Hepatic stellate cell (primary cell): ENCODE measurements at regions not wholly inside any gene's neighbourhood (a gene's known extent, or its start where the extent isn't known, plus 50 kb on each side); places are given as distances from the start of the nearest gene placed in this dataset.

Experiments
- DNase-seq: peaks from one replicate; pipeline ENCODE4 v3.0.0; 2011; ENCODE audit warnings: low spot score

DNA sequence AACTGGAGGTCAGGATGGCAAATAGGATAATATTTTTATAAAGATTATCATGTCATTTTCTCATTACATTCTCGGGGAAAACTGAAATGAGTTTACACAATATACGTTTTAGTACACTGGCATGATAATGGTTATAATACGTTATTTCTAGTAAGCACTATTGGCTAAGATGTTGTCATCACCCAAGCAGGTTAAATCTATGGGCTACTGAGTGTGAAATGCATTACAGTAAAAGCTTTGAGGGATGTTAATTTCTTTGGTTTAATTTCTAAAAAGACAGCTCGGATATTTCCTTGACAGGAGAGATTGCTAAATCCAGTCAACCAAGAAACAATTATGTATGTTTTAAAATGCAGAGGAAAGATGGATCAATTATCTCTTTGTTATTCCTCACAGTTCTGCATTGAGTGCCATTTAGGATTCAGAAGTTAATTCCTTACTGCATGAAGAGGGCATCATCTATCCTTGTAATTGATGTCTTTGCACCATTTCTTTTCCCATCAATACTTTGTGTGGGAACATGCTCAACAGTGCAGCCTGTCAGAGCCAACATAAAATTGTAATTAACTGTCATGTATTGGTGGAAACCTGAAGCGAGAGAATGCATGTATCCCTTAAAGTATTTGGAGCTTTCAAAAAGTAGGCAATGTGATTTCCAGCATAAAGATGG lies 222.4 kb upstream of the ZP4 start:
- DNase-seq: no peak

DNA sequence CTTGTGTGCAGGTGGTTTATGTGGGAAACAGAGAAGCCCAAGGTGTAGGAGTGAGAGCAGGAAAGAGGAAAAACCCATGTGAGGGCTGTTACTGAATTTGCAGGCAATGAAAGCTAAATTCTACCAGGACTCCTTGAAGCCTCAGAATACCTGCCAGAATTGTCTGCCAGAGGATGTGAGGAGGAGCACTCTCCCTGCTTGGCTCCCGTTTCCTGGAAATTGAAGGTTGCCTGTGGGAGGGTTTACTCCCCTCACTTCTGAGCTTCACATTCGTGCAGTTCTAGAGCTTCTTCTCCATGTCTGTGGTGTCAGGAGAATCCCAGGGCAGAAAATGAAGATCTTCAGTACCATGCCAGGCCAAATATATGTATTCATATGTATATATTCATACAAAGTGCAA lies 220.8 kb upstream of the ZP4 start:
- DNase-seq: no peak

DNA sequence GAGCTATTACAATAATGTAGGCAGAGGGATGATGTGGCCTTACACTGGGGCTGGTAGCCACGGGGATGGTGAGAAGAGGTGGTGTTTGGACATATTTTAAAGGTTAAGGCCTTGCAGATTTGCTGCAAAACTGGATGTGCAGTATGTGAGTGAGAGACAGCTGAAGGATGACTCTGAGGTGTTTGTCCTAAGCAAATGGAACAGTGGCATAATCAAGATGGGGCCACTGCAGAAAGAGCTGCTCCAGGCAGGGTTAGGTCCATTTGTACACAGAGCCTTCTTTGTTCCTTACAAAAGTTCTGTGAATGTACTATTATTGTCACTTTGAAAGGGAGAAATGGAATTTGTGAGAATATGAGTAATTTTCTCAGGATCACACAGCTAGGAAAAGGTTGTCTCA lies 220.4 kb upstream of the ZP4 start:
- no peak for DNase-seq

DNA sequence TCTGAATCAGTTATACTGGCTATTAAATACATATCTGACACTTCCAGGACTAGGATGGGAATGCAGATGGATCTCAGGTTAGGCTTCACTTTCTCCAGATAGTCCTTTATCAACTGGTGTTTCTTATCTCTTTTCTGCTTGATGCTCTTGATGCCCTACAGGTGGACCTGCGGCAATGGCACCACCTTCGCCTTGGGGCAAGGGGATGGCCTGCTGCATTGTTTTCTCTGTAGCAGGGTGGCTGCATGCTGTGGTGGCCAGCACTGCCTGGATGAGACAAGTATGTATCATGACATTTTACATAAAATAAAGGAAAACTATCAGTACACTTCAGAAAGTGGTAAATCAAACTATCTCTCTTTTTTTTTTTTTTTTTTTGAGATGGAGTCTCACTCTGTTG lies 217.7 kb upstream of the ZP4 start:
- no peak for DNase-seq

DNA sequence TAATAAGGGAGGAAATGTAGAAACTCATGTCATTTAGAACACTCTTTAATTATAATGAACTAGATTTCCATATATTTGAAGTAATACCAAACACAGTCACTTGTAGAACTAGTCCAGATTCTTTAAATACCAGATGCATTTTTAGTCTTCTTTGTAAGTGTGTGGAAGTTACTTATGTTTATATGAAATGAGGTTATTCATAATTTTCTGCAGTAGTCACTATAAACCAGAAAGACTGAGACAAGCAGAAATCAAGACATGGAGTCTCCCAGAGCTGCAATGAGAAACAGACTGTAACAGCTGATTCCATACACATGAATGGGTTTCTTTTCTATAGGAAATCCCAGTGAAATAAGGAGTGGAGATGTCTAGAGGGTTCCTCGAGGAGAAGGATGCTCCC lies 216.6 kb upstream of the ZP4 start:
- no peak for DNase-seq

DNA sequence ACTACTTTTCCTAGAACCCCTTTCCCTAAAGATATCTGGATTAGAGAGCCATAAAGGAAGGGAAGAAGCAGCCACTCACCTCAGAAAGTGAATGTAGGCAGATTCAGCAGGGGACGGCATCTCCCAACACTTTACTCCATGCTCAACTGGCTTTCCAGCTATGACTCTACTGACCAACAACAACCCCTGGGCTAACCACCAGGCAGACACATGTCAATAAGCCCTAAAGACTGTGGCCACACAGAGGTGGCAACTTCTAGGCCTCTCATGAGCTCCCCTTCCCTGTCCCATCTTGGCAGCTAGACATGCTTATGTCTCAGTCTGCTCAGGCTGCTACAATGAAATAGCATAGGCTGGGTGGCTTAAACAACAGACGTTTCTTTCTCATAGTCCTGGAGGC lies 214.0 kb upstream of the ZP4 start:
- no peak for DNase-seq

DNA sequence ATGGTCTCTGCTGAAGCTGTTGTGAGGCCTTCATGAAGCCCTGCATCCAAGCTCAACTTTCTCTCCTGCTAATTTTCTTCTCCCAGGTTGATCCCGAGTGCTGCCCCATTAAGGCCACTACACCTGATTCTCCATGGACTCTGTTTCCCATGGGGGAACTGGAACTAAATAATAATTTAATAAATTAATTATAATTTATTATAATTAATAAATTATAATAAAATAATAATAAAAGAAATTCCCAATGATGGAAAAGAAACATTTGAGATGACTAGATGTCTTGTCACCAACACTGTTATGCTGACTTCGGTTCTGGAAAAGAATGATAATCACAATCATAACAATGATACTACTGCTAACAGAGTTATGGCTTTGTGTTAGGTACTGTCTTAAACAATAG lies 211.2 kb upstream of the ZP4 start:
- no peak for DNase-seq

DNA sequence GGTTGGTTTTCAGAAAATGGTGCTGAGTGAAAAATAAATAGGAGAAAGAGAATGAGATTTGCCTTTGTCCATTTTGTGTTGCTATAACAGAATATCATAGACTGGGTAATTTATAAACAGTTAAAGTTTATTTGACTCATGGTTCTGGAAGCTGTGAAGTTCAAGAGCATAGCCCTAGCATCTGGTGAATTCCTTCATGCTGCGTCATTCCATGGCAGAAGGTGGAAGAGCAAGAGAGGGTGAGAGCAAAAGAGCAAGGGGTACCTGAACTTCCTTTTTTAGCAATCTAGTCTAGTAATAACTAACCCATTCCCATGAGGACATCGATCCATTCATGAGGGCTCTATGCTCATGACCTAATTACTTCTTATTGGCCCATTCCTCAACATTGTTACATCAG lies 209.1 kb upstream of the ZP4 start:
- DNase-seq: no peak

DNA sequence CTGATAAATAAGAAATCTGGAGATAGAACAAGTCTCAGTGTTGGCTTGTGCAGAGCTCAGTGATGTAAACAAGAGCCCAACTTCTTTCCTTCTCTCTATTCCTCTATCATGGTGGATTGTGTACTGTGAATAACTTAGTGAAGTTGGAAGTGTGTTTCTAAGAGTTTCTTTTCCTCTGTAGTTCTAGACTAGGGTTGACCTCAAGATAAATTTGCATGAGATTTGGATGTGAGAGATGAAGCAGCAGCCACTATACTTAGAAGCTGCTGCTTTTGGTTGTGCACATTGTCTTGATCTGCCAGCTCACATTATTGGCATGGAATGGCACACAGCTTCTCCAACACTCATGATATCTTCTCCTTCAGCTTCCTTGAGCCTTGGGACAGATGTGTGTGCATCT lies 198.9 kb upstream of the ZP4 start:
- DNase-seq: no peak

DNA sequence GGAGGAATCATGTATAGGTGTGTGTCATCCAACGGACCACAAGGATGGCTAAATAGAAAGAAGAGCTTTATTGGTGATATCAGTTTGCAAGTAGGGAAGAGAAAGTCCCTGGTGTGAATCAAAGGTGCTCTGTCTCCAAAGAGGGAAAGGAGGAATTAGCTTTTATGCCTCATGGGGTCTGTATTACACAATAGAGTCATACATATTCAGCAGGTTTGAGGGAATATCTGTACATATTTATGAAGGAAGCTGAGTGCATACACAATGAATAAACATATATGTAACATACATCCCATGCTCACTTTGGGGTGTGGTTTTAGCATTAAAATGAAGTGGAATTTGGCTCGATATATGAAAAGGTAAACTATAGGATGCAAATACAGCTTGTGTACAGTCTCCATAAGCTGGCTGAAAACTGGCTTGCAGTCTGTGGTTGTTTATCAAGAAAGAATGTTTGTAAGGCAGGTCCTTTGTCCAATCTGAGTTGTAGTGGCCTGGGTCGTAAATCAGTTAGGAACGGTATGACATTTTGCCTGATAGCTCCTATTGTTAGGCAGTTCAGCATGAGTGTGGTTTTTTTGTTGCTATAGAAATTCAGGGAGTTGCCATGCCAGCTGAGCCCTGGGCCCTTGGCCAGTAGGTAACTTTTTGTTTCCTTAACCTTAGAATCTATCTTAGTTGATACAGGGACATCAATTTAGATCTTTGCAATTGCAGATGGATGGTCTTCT lies 198.0 kb upstream of the ZP4 start:
- DNase-seq: no peak

DNA sequence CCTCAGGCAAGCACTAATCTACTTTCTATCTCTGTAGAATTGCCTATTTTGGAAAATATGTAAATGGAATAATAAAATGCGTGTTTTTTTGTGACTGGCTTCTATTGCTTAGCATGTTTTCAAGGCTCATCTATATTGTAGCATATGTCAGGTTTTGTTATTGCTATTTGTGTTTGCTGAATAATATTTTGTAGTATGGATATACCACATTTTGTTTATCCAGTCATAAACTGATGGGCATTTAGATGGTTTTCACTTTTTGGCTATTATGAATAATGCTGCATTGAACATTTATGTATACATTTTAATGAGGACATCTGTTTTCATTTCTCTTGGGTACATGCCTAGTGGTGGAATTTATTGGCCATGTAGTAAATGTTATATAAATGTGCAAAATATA lies 183.3 kb upstream of the ZP4 start:
- no peak for DNase-seq

DNA sequence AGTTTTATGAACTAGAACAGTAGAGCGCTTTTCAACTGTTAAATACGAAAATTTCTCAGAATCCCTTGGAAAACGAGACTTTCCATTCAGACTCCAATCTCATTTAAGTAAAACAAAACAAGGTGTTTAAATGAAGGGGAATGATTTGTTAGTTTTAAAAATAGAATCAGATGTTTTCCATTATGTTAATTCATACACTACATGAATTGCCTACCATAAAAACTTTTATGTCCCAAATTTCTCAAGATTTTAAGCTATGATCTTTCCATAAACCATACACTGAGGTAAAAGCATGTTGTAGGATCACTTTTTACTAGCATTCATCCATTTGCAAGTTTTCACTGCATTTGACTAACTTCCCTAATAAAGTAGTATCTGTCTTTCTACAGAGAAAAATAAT lies 180.3 kb upstream of the ZP4 start:
- DNase-seq: no peak

DNA sequence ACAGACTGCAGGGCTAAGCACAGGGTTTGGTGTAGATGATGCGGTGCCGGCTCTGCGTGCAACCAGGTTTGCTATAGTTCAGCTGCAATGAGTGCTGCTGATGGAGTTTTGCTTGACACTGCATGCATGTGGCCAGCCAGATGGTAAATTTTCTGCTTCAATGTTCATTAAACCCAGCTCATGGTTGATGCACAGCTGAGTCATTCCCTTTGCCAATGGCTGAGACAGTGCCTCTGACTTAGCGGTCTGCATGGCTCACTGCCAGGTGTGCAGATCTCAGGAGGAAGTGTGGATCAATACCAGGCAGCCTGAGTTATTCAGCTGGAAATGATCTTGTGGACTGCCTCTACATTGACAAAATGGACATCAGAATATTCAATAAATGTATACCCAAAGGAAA lies 172.7 kb upstream of the ZP4 start:
- no peak for DNase-seq

DNA sequence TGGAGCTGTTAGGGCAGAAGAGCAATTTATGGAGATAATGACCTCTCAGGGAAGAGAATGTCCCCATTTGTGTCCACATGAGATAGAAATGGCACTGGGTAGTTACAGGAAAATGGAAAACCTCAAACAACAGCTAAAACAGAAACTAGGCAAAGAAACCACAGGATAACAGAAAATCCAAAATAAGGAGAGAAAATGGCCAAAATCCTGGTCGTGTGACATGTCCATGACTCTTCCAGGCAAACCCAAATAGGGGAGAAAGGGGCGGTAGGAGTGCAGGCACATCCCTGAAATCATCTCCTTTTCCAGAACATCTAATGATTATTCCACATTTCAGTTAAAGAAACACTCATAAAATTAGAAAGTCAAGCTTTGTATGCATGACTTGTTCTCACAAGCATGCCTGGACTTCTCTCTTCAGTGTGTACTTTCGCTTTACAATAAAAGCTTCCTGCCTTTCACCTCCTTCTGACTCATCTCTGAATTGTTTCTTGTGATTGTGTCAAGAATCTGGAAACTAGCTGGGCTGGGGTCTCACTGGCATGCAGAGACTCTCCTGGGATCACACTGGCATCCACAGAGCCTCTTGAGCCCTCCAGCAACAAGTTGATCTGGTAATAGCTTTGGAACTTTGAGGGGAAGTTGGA lies 171.4 kb upstream of the ZP4 start:
- no peak for DNase-seq

DNA sequence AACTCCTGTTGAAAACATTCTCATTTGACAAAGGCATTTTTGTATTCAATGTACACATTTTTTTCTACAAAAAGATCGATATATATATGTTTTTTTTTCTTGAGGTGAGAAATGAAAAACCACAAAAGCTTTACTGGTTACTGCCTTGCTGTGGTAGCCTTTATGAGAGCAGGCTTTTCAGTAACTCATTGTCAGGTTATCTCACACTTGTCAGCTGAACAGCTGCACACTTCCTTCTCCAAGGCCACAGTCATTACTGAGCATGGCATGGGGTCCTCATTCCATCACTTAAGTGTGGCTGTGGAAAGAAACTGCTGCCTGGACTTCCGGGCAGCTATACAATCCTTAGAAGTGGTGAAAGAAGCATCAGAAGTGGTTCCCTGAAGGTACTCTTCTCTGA lies 169.3 kb upstream of the ZP4 start:
- DNase-seq: no peak

DNA sequence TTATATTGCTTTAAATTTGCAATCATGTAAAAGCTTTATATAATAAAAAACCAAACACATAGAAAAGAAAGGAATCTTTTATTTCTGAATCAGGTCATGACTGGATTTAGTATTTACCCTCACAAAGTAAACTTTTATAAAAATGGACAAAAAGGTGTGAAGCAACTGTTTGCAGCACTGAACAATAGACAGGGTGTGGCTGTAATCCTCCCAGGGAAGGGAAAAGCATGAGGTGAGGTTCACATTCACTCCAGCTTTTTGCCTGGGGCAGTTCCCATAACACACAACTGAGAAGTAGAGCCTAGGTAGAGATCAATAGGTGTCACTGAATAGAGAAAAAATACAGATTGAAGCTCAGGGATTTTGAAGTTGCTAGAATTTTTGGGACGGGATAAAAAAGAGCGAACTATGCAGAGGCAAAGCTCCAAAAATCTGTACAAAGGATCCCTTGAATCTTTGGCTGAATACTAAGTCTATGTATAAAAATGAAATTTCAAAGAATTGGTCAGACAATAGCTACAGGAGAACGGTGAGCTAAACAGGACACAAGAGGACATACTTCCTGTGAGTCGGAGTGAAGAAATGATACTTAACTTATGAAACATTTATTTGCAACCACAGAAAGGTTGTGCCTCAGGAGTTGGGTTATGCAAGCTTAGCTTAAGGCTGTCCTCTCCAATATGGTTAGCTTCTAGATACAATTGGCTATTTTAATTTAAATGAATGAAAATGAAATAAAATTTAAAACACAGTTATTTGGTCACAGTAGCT lies 162.0 kb upstream of the ZP4 start:
- no peak for DNase-seq

DNA sequence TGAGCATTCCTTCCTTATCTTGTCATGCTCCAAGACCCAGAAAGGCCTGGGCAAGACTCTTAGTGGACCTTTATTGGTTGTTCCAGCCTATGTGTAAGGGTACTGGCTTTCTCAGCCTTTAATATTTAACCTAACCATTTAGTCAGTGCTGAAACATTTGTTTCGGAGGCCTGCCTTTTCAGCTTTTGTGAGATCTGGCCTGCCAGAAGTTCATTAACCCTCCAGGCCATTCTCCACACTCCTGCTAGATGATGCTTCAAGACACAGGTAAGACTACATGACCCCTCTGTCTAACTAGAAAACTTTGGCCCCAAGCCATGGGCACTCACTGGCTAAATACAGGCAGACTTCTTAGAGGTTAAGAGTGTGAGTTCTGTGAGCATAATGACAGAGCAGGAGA lies 138.4 kb upstream of the ZP4 start:
- DNase-seq: no peak

DNA sequence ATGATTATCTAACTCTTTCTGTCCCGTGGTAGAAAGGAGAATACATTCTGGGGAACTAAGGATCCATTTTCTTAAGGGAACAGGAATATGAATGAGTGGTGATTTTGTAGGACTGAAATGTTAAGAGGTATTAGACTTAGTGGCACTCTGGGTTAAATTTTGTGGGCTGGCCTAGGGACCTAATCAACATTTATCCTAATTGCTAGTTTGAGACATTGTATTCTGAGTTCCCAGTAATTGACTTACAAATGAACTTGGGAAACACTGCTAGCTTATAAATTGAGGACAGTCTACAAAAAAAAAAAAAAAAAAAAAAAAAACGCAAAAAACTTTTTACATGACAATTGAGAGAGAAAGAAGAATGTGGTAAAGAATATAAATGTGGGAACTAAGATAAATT lies 136.6 kb upstream of the ZP4 start:
- no peak for DNase-seq

DNA sequence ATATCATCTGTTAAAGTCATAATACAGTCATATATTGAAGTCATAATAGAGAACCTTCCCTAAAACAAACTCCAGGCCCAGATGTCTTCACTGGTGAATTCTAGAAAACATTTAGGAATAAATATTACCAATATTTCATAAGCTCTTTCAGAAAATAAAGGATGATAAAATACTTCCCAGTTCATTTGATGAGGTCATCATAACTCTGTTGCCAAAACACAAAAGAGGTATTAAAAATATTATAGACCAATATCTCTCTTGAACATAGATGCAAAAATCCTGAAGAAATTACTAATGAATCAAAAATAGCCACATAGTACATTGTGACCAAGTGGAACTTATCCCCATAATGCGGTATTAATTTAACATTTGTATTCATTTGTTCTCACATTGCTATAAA lies 132.4 kb upstream of the ZP4 start:
- DNase-seq: no peak

DNA sequence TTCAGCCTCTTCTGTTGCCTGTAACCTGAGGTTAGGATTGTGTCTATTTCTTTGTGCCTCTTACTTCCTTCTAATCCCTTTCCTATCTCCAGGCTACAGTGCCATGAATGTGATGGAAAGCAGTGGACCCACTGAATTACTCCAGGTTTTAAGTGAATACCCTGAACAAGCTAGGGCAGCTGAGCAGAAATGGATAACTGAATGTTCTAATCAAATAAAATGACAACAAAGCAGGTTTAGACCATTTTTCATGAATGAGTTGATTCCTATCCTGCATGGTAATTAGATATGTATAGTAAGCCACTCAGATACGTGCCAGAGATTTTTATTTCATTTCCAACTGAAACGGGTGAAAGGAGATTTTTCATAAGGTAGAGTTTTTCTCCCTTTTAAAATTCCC lies 127.5 kb upstream of the ZP4 start:
- DNase-seq: no peak

DNA sequence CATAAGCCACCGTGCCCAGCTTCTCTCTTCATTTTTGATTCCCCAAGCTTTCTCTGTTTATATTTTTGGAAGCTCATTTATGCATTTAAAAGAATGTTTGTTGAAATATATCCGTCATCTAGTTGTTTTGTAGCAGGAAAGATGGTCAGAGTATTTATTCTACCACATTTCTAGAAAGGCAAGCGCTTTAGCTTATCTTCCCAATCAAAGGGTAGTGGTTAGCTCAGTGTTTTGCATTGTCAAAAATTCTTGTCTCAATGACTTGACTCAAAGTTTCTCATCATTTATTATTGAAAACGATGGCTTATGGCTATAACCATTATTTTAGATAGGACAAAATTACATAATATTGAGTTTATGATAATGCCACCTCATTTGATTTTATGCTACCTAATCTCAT lies 116.1 kb upstream of the ZP4 start:
- DNase-seq: no peak

DNA sequence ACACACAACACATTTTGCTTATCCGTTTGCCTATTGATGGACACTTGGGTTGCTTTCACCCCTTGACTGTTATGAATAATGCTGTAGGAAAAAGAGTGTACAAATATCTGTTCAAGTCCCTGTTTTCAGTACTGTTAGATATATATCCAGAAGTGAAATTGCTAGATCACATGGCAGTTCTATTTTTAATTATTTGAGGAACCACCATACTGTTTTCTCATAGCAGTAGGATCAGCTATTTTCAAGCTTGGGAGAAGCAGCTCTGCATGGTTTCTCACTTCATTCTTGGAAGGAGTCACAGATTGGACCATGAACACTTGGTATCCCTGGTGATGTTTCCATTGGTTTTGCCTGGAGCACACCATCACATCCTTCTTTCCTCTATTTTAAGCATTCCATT lies 114.4 kb upstream of the ZP4 start:
- DNase-seq: no peak

DNA sequence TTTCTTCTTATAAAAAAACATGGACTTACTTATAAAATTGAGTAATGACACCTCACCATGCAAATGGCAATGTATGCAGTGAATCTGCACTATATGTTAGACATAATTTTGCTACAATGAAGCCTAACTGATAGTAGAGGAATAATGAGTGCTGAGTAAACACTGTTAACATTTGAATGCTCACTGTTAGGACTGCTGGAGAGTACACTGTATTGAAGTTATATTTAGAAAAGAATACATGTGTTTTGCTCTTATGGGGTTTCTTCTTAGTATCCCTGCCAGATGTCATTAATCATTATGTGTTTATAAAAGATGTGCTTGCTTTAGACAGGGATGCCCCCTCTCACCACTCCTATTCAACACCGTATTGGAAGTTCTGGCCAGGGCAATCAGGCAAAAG lies 111.1 kb upstream of the ZP4 start:
- no peak for DNase-seq
